SU-DHL-6 (cell line): ENCODE measurements at regions not wholly inside any gene's neighbourhood (a gene's known extent, or its start where the extent isn't known, plus 50 kb on each side); places are given as distances from the start of the nearest gene placed in this dataset.

Experiments
- CTCF ChIP-seq: fragments of 200-600 bp; sonication (generic); IDR thresholded peaks from one replicate; pipeline ENCODE4 v1.5.1; 2017; ENCODE audit warnings: antibody characterized with exemption, mild to moderate bottlenecking, low read length, moderate library complexity; ENCODE audit not compliant: insufficient read depth, poor library complexity, severe bottlenecking
- EZH2phosphoT487 ChIP-seq: fragments of 200-600 bp; sonication (generic), shearing (Covaris generic); conservative IDR thresholded peaks from 2 replicates; pipeline ENCODE4 v1.6.1; 2018; ENCODE audit warnings: mild to moderate bottlenecking, antibody characterized with exemption, low read length, moderate library complexity, mixed read lengths

- TF ChIP-seq EZH2phosphoT487 (no peak), CTCF (no peak)
These were observed 359.8 kb downstream of the C3orf38 start for GRCh38 chr3:88509582-88509981.
